Natural killer cell (primary cell): ENCODE measurements at regions not wholly inside any gene's neighbourhood (a gene's known extent, or its start where the extent isn't known, plus 50 kb on each side); places are given as distances from the start of the nearest gene placed in this dataset.

ENCODE experiments used
- ATAC-seq, 3 donors: fragments of 150-1000 bp in 2 of 3; fragments of 200-7000 bp in 1 of 3; cut with Tn5 transposase; 1 replicate in 1 of 3; 2 replicates in 2 of 3; pipeline ENCODE4 v1.10.0; 2021; ENCODE audit warnings: mild to moderate bottlenecking in 2 of 3, moderate library complexity in 2 of 3
- DNase-seq, 2 donors: peaks; one replicate each; pipeline versions ENCODE4 v3.0.0 to v3.0.0-alpha.2; 2013 to 2021; ENCODE audit warnings: mixed read lengths in 1 of 2
- H3K27ac ChIP-seq: one replicate; pipeline ENCODE4 v1.5.1; 2013; ENCODE audit warnings: mild to moderate bottlenecking, low read length
- H3K27me3 ChIP-seq: one replicate; pipeline ENCODE4 v1.6.1; 2013; ENCODE audit warnings: low read length; ENCODE audit not compliant: control insufficient read depth, insufficient read depth
- H3K36me3 ChIP-seq: one replicate; pipeline ENCODE4 v1.6.1; 2013; ENCODE audit warnings: low read length; ENCODE audit not compliant: control insufficient read depth, insufficient read depth
- H3K4me1 ChIP-seq: one replicate; pipeline ENCODE4 v1.6.1; 2013; ENCODE audit warnings: low read length; ENCODE audit not compliant: control insufficient read depth, insufficient read depth
- H3K4me3 ChIP-seq: one replicate; pipeline ENCODE4 v1.5.1; 2013; ENCODE audit warnings: low read length
- H3K9me3 ChIP-seq: one replicate; pipeline ENCODE4 v1.6.1; 2013; ENCODE audit warnings: low read length; ENCODE audit not compliant: control insufficient read depth, insufficient read depth
- H3K27ac Mint-ChIP-seq, 2 donors: one replicate each; pipeline ENCODE4 v1.8.0; 2022; ENCODE audit warnings: mild to moderate bottlenecking in 2 of 2, mixed read lengths in 2 of 2, moderate library complexity in 1 of 2
- H3K27me3 Mint-ChIP-seq, 2 donors: one replicate each; pipeline ENCODE4 v1.8.0; 2022; ENCODE audit warnings: low read depth in 2 of 2, mixed read lengths in 2 of 2
- H3K36me3 Mint-ChIP-seq: one replicate; pipeline ENCODE4 v1.8.0; 2022; ENCODE audit warnings: mixed read lengths
- H3K4me1 Mint-ChIP-seq, 2 donors: one replicate each; pipeline ENCODE4 v1.8.0; 2022; ENCODE audit warnings: mixed read lengths in 2 of 2
- H3K4me3 Mint-ChIP-seq: one replicate; pipeline ENCODE4 v1.8.0; 2022; ENCODE audit warnings: mild to moderate bottlenecking, moderate library complexity, mixed read lengths
- H3K9me3 Mint-ChIP-seq, 2 donors: one replicate each; pipeline ENCODE4 v1.8.0; 2022; ENCODE audit warnings: mixed read lengths in 2 of 2
- CTCF ChIP-seq: fragments of 200-600 bp; IDR thresholded peaks from one replicate; pipeline ENCODE4 v1.8.0; 2022; ENCODE audit warnings: antibody characterized with exemption
- WGBS: methylation state at CpG from one replicate; pipeline ENCODE4 v1.1.7; 2013; ENCODE audit warnings: missing lambda C conversion rate; ENCODE audit not compliant: insufficient coverage; 5-methylcytosine and 5-hydroxymethylcytosine counted together
- intact Hi-C: fragments of 100-400 bp; cut with micrococcal nuclease; formaldehyde crosslinking; loops from one replicate; pipeline ENCODE4 v1.14.2; 2022

- TF ChIP-seq CTCF, result no peak
- 95% methylated on average over 2 of the region's 2 CpGs for WGBS
- no peak overlapping the region for H3K4me3 Mint-ChIP-seq
Observed at GRCh38 chr12:96101806-96102205, 66.4 kb upstream of the LTA4H start.

DNA sequence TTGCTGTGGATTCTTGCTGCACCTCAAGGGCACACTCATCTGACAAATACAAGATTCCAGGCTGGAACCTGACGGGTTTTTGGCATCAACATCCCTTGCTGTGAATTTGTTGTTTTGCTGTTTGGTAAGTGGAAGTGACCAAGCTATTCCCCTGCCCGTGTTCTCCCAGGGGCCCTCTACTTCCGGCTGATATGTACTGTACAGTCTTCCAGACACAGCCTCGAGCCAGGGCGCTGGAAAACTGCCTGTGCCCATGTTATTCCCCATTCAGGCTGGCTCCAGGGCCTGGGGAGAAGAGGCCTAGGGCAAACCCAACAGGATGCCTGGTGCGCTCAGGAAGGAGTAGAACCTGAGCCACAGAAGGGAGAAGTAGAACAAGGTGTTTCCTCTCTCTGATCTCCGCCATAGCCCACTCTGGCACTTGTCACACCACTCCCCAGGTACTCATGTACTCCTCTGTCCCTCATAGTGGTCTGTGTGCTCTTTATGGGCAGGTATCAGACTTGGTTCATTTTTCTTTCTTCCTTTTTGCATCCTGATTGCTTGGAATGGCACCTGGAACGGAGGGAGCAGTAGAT lies 67.8 kb upstream of the LTA4H start:
- no peaks in the 10 kb centered on the region for H3K9me3 Mint-ChIP-seq

More at GRCh38 chr12:96101806-96102205, 66.4 kb upstream of the LTA4H start:
- Mint-ChIP-seq H3K27ac (no peak overlapping the region), H3K9me3 (no peaks in the 10 kb centered on the region), H3K36me3 (no peaks in the 10 kb centered on the region), H3K4me1 (peaks cover 5 to 17% of the 10 kb centered on the region in 2 donors), H3K27me3 (no peaks in the 10 kb centered on the region)
- Histone ChIP-seq H3K9me3 (no peaks in the 10 kb centered on the region), H3K4me3 (no peak overlapping the region), H3K27me3 (no peaks in the 10 kb centered on the region), H3K27ac (no peak overlapping the region), H3K36me3 (no peaks in the 10 kb centered on the region), H3K4me1 (peaks cover 6% of the 10 kb centered on the region)
- ATAC-seq (no peak), DNase-seq (no peak)
- intact Hi-C loops, result no loop called here

DNA sequence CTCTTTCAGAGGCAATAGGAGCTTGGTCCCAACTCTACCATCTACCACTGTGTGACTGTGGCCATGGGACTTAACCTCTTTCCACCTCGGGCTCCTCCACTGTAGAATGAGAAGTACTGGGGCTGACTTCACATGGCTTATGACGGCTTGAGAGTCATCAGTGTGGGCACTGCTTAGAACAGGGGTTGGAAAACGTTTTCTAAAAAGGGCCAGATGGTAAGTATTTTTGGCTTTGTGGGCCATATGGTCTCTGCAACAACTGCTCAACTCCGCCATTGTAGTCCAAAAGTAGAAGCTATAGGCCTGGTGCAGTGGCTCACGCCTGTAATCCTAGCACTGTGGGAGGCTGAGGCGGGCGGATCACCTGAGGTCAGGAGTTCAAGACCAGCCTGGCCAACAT lies 69.2 kb upstream of the LTA4H start:
- TF ChIP-seq CTCF, result no peak
- ATAC-seq, result no peak

More for the DNA sequence above, 67.8 kb upstream of the LTA4H start:
- TF ChIP-seq CTCF, result no peak
- H3K4me1 ChIP-seq, result peaks cover 10% of the 10 kb centered on the region
- Mint-ChIP-seq H3K4me1 (peaks cover 10 to 22% of the 10 kb centered on the region in 2 donors), H3K27ac (no peak overlapping the region), H3K36me3 (no peaks in the 10 kb centered on the region), H3K4me3 (no peak overlapping the region), H3K27me3 (no peaks in the 10 kb centered on the region)
- intact Hi-C loops, result no loop called here
- H3K27me3 ChIP-seq, result no peaks in the 10 kb centered on the region
- no peak overlapping the region for H3K27ac ChIP-seq
- no peak overlapping the region for H3K4me3 ChIP-seq
- no peaks in the 10 kb centered on the region for H3K9me3 ChIP-seq
- H3K36me3 ChIP-seq, result no peaks in the 10 kb centered on the region
- DNase-seq, result no peak
- no peak for ATAC-seq
- WGBS, result 51% methylated on average over 7 of the region's 8 CpGs

GRCh38 chr12:96106137-96106536 lies 70.8 kb upstream of the LTA4H start:
- H3K4me1 Mint-ChIP-seq, result peaks cover 16 to 18% of the 10 kb centered on the region in 2 donors
- no peak for DNase-seq
- H3K27me3 ChIP-seq, result no peaks in the 10 kb centered on the region
- H3K36me3 ChIP-seq, result no peaks in the 10 kb centered on the region
- H3K4me1 ChIP-seq, result peaks cover 15% of the 10 kb centered on the region
- no peak overlapping the region for H3K27ac ChIP-seq
- no peaks in the 10 kb centered on the region for H3K9me3 ChIP-seq
- intact Hi-C loops, result no loop called here
- peaks cover 0 to 2% of the 10 kb centered on the region in 2 donors for H3K27me3 Mint-ChIP-seq
- H3K9me3 Mint-ChIP-seq, result no peaks in the 10 kb centered on the region
- H3K36me3 Mint-ChIP-seq, result no peaks in the 10 kb centered on the region
- WGBS, result 51% methylated on average over 2 of the region's 2 CpGs
- no peak overlapping the region for H3K4me3 ChIP-seq
- TF ChIP-seq CTCF, result no peak
- ATAC-seq, result no peak
- no peak overlapping the region for H3K4me3 Mint-ChIP-seq
- no peak overlapping the region for H3K27ac Mint-ChIP-seq

More for the DNA sequence above, 69.2 kb upstream of the LTA4H start:
- Histone ChIP-seq H3K9me3 (no peaks in the 10 kb centered on the region), H3K4me3 (no peak overlapping the region), H3K27ac (no peak overlapping the region), H3K4me1 (peaks cover 16% of the 10 kb centered on the region), H3K27me3 (no peaks in the 10 kb centered on the region), H3K36me3 (no peaks in the 10 kb centered on the region)
- Mint-ChIP-seq H3K4me1 (peaks cover 16 to 25% of the 10 kb centered on the region in 2 donors), H3K4me3 (no peak overlapping the region), H3K9me3 (no peaks in the 10 kb centered on the region), H3K27ac (no peak overlapping the region), H3K36me3 (no peaks in the 10 kb centered on the region), H3K27me3 (no peaks in the 10 kb centered on the region)
- intact Hi-C loops, result no loop called here
- 89% methylated on average over 7 of the region's 7 CpGs for WGBS
- DNase-seq, result no peak
